ENCODE measurements at regions not wholly inside any gene's neighbourhood (a gene's known extent, or its start where the extent isn't known, plus 50 kb on each side); places are given as distances from the start of the nearest gene placed in this dataset.
"Not testable (repeated sequence)": the region's sequence is repeated elsewhere in the genome, so short reads cannot be mapped to it uniquely, and the experiment has no call there.

GRCh38 chr4:86481440-86481839, 112.7 kb upstream of the PTPN13 start:
- no peak for FAIRE-seq

GRCh38 chr4:86482306-86483172, 111.6 kb upstream of the PTPN13 start:
- no peak for FAIRE-seq

GRCh38 chr4:86483173-86483490, 111.0 kb upstream of the PTPN13 start:
- peak; percentile 55 for FAIRE-seq

- no peak for FAIRE-seq
Measured at GRCh38 chr4:86483773-86484172, 110.3 kb upstream of the PTPN13 start.

GRCh38 chr4:86484241-86484640, 109.9 kb upstream of the PTPN13 start:
- no peak for FAIRE-seq

GRCh38 chr4:86487738-86488348, 106.3 kb upstream of the PTPN13 start:
- FAIRE-seq: no peak

- no peak for FAIRE-seq
Measured at GRCh38 chr4:86493460-86493859, 100.7 kb upstream of the PTPN13 start.

- peak; percentile 62 for FAIRE-seq
Measured at GRCh38 chr4:86496094-86497080, 97.7 kb upstream of the PTPN13 start.

- no peak for FAIRE-seq
Measured at GRCh38 chr4:86497131-86497530, 97.0 kb upstream of the PTPN13 start.

GRCh38 chr4:86497980-86498862, 95.9 kb upstream of the PTPN13 start:
- no peak for FAIRE-seq

- no peak for FAIRE-seq
Measured at GRCh38 chr4:86498863-86499166, 95.3 kb upstream of the PTPN13 start.

GRCh38 chr4:86500527-86500926, 93.6 kb upstream of the PTPN13 start:
- FAIRE-seq: no peak

- FAIRE-seq: no peak
Measured at GRCh38 chr4:86502081-86502480, 92.0 kb upstream of the PTPN13 start.

- FAIRE-seq: no peak
Measured at GRCh38 chr4:86506591-86506990, 87.5 kb upstream of the PTPN13 start.

GRCh38 chr4:86508436-86508835, 85.7 kb upstream of the PTPN13 start:
- no peak for FAIRE-seq

GRCh38 chr4:86511590-86511989, 82.5 kb upstream of the PTPN13 start:
- FAIRE-seq: no peak

GRCh38 chr4:86512631-86513030, 81.5 kb upstream of the PTPN13 start:
- no peak for FAIRE-seq

- FAIRE-seq: not testable (repeated sequence)
Measured at GRCh38 chr4:86515963-86516362, 78.2 kb upstream of the PTPN13 start.

GRCh38 chr4:86521373-86521969, 72.6 kb upstream of the PTPN13 start:
- no peak for FAIRE-seq

GRCh38 chr4:86522349-86522748, 71.8 kb upstream of the PTPN13 start:
- no peak for FAIRE-seq

- FAIRE-seq: no peak
Measured at GRCh38 chr4:86523333-86523732, 70.8 kb upstream of the PTPN13 start.

- FAIRE-seq: not testable (repeated sequence)
Measured at GRCh38 chr4:86527713-86528112, 66.4 kb upstream of the PTPN13 start.

Measured in colon (tissue), 2 donors.